ENCODE measurements at regions not wholly inside any gene's neighbourhood (a gene's known extent, or its start where the extent isn't known, plus 50 kb on each side); places are given as distances from the start of the nearest gene placed in this dataset.

DNA sequence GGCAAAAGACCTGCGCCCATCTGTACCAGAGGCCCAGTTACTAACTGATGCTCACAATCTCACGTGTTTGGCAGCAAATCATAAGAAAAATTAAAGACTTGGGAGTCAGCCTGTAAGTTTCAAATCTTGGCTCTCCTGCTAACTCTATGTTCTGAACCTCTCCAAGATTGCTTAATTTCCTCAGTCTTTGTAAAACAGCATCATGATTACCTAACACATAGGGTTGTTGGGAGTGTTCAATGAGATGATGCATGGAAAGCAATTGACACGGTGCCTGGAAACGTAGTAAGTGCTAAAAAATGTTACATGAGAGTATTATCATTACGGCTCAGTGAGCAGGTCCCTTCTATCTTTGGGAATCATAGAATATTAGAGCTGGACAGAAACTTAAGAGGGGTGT, 497.6 kb upstream of the TCF4 start:
- TF ChIP-seq CTCF (IDR thresholded peaks at IDR 0.05) = no peak
- no peak for TF ChIP-seq POLR2A (IDR thresholded peaks at IDR 0.05)
